HEK293 (cell line): ENCODE measurements at regions not wholly inside any gene's neighbourhood (a gene's known extent, or its start where the extent isn't known, plus 50 kb on each side); places are given as distances from the start of the nearest gene placed in this dataset.

ENCODE experiments used
- ZNF114 ChIP-seq: fragments of 450-650 bp; formaldehyde crosslinking; IDR thresholded peaks from 2 replicates; pipeline ENCODE4 v1.5.0; 2017; ENCODE audit warnings: missing biosample characterization, missing genetic modification characterization
- ZNF423 ChIP-seq: fragments of 450-650 bp; formaldehyde crosslinking; IDR thresholded peaks from 2 replicates; pipeline ENCODE4 v1.5.1; 2016; ENCODE audit warnings: missing biosample characterization, missing genetic modification characterization
- TF ChIP-seq, protein P1 (sequence below): fragments of 450-650 bp; formaldehyde crosslinking; IDR thresholded peaks from 2 replicates; pipeline ENCODE4 v1.5.1; 2016; ENCODE audit warnings: missing biosample characterization, missing genetic modification characterization

- TF ChIP-seq ZNF423 (tag by site-specific recombination) (no peak), ZNF114 (tag by site-specific recombination) (no peak)
- TF ChIP-seq, protein P1, sequence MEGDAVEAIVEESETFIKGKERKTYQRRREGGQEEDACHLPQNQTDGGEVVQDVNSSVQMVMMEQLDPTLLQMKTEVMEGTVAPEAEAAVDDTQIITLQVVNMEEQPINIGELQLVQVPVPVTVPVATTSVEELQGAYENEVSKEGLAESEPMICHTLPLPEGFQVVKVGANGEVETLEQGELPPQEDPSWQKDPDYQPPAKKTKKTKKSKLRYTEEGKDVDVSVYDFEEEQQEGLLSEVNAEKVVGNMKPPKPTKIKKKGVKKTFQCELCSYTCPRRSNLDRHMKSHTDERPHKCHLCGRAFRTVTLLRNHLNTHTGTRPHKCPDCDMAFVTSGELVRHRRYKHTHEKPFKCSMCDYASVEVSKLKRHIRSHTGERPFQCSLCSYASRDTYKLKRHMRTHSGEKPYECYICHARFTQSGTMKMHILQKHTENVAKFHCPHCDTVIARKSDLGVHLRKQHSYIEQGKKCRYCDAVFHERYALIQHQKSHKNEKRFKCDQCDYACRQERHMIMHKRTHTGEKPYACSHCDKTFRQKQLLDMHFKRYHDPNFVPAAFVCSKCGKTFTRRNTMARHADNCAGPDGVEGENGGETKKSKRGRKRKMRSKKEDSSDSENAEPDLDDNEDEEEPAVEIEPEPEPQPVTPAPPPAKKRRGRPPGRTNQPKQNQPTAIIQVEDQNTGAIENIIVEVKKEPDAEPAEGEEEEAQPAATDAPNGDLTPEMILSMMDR: no peak
These were observed 532.4 kb downstream of the SLITRK6 start for GRCh38 chr13:85266771-85267170.
